HEK293T (cell line): ENCODE measurements at regions not wholly inside any gene's neighbourhood (a gene's known extent, or its start where the extent isn't known, plus 50 kb on each side); places are given as distances from the start of the nearest gene placed in this dataset.

Experiments used
- ELF4 ChIP-seq: fragments of 450-650 bp; IDR thresholded peaks from 2 replicates; pipeline ENCODE4 v1.6.1; 2017; ENCODE audit warnings: antibody characterized with exemption
- FOXA1 ChIP-seq: fragments of 450-650 bp; IDR thresholded peaks from 2 replicates; pipeline ENCODE4 v1.6.1; 2016; ENCODE audit warnings: mild to moderate bottlenecking
- FOXK2 ChIP-seq: fragments of 450-650 bp; IDR thresholded peaks from 2 replicates; pipeline ENCODE4 v1.6.1; 2016; ENCODE audit warnings: mild to moderate bottlenecking
- FOXM1 ChIP-seq: fragments of 450-650 bp; IDR thresholded peaks from 2 replicates; pipeline ENCODE4 v1.6.1; 2017; ENCODE audit warnings: mild to moderate bottlenecking, borderline replicate concordance
- NFRKB ChIP-seq: fragments of 450-650 bp; IDR thresholded peaks from 2 replicates; pipeline ENCODE4 v1.6.1; 2016; ENCODE audit warnings: mild to moderate bottlenecking, moderate library complexity
- PKNOX1 ChIP-seq: fragments of 450-650 bp; IDR thresholded peaks from 2 replicates; pipeline ENCODE4 v1.6.1; 2016
- SUZ12 ChIP-seq: fragments of 450-650 bp; IDR thresholded peaks from 2 replicates; pipeline ENCODE4 v1.6.1; 2016; ENCODE audit warnings: mild to moderate bottlenecking
- TARDBP ChIP-seq: fragments of 450-650 bp; IDR thresholded peaks from 2 replicates; pipeline ENCODE4 v1.6.1; 2016

DNA sequence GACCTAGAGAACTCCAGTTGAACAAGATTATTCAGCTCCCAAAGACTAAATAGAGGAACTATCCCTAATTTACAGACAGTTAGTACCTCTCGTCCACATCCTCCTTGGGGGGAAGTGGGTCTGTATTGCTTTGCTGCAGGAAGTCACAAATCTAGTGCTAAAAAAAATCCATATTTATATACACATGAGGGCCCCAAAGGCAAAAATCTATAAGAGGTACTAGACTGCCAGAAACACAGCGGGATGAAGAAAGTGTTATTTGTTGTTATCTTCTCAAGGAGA lies 190.1 kb downstream of the TTC8 start:
- TF ChIP-seq ELF4 (no peak), NFRKB (no peak), FOXK2 (no peak), FOXA1 (no peak), FOXM1 (no peak), TARDBP (no peak), SUZ12 (no peak), PKNOX1 (no peak)
